IMR-90 (cell line): ENCODE measurements at regions not wholly inside any gene's neighbourhood (a gene's known extent, or its start where the extent isn't known, plus 50 kb on each side); places are given as distances from the start of the nearest gene placed in this dataset.

ENCODE experiments used
- ATAC-seq: fragments of 200-7000 bp; cut with Tn5 transposase; 2 replicates; pipeline ENCODE4 v1.9.1; 2020; ENCODE audit warnings: low read depth, mild to moderate bottlenecking, moderate library complexity
- BruUV-seq: library from RNA; stranded (reverse); fragments of 400-500 nt; replicated peaks from 2 replicates; lab custom pipeline; 2021; lab: Mats Ljungman, UMichigan
- CTCF ChIA-PET: fragments of 300-600 bp; formaldehyde crosslinking; extraction: SDS; loops from one replicate; lab custom pipeline; 2021; ENCODE audit warnings: antibody characterized with exemption; lab: Yijun Ruan, JAX
- POLR2A ChIA-PET: fragments of 300-600 bp; sonication (Branson Sonifier 250); formaldehyde crosslinking; loops from one replicate; lab custom pipeline; 2022; ENCODE audit warnings: antibody characterized with exemption; ENCODE audit not compliant: unreplicated experiment; lab: Charles Lee
- DNase-seq: peaks from one replicate; pipeline ENCODE4 v3.0.0; 2013
- H2AFZ ChIP-seq: replicated peaks from 2 replicates; pipeline ENCODE3; 2013; ENCODE audit warnings: low read length, mild to moderate bottlenecking; ENCODE audit not compliant: poor library complexity
- H2AK5ac ChIP-seq: 2 replicates; pipeline ENCODE4 v1.6.1; 2013; ENCODE audit warnings: low read depth, low read length, inconsistent platforms
- H2AK9ac ChIP-seq: replicated peaks from 2 replicates; pipeline ENCODE3; 2013; ENCODE audit warnings: mild to moderate bottlenecking, low read depth, low read length, moderate library complexity; ENCODE audit not compliant: poor library complexity
- H2BK120ac ChIP-seq: 2 replicates; pipeline ENCODE4 v1.6.1; 2013; ENCODE audit warnings: low read depth, low read length, inconsistent platforms
- H2BK15ac ChIP-seq: 3 replicates; pipeline ENCODE4 v1.6.1; 2013; ENCODE audit warnings: low read depth, low read length, inconsistent platforms
- H2BK20ac ChIP-seq: 2 replicates; pipeline ENCODE4 v1.6.1; 2013; ENCODE audit warnings: low read depth, mild to moderate bottlenecking, inconsistent platforms, low read length, moderate library complexity
- H2BK5ac ChIP-seq: 2 replicates; pipeline ENCODE4 v1.6.1; 2013; ENCODE audit warnings: mild to moderate bottlenecking, low read depth, low read length, inconsistent platforms; ENCODE audit not compliant: poor library complexity, severe bottlenecking
- H3K14ac ChIP-seq: replicated peaks from 2 replicates; pipeline ENCODE4 v1.6.1; 2013; ENCODE audit warnings: low read depth, low read length, inconsistent platforms
- H3K18ac ChIP-seq: 2 replicates; pipeline ENCODE4 v1.6.1; 2013; ENCODE audit warnings: low read depth, low read length, control low read depth
- H3K23ac ChIP-seq: 2 replicates; pipeline ENCODE4 v1.6.1; 2013; ENCODE audit warnings: low read depth, low read length, inconsistent platforms
- H3K27ac ChIP-seq: 2 replicates; pipeline ENCODE4 v1.5.1; 2013; ENCODE audit warnings: mild to moderate bottlenecking, control low read depth, low read length; ENCODE audit not compliant: insufficient read depth
- H3K27me3 ChIP-seq: 2 replicates; pipeline ENCODE4 v1.6.1; 2013; ENCODE audit warnings: low read length; ENCODE audit not compliant: control insufficient read depth, insufficient read depth
- H3K36me3 ChIP-seq: 2 replicates; pipeline ENCODE4 v1.6.1; 2013; ENCODE audit warnings: low read length, mixed read lengths; ENCODE audit not compliant: control insufficient read depth, insufficient read depth
- H3K4ac ChIP-seq: 2 replicates; pipeline ENCODE4 v1.6.1; 2013; ENCODE audit warnings: low read depth, low read length, inconsistent platforms
- H3K4me1 ChIP-seq: 2 replicates; pipeline ENCODE4 v1.6.1; 2013; ENCODE audit warnings: low read length, mixed read lengths; ENCODE audit not compliant: control insufficient read depth, insufficient read depth
- H3K4me2 ChIP-seq: 2 replicates; pipeline ENCODE4 v1.6.1; 2013; ENCODE audit warnings: low read depth, mild to moderate bottlenecking, control low read depth, low read length, moderate library complexity
- H3K4me3 ChIP-seq: 2 replicates; pipeline ENCODE4 v1.5.1; 2013; ENCODE audit warnings: low read depth, mild to moderate bottlenecking, control low read depth, low read length, moderate library complexity; ENCODE audit not compliant: insufficient read depth
- H3K56ac ChIP-seq: 2 replicates; pipeline ENCODE4 v1.6.1; 2013; ENCODE audit warnings: low read length, inconsistent platforms; ENCODE audit not compliant: insufficient read depth; ENCODE audit errors: extremely low read depth
- H3K79me1 ChIP-seq, 2 experiments: 2 replicates each; pipeline ENCODE4 v1.6.1; 2013; ENCODE audit warnings: low read length in 2 of 2, inconsistent platforms in 1 of 2, low read depth in 1 of 2
- H3K9ac ChIP-seq: 2 replicates; pipeline ENCODE4 v1.6.1; 2013; ENCODE audit warnings: low read depth, low read length, control low read depth
- H3K9me1 ChIP-seq: 2 replicates; pipeline ENCODE4 v1.6.1; 2013; ENCODE audit warnings: low read length, inconsistent platforms; ENCODE audit not compliant: insufficient read depth
- H3K9me3 ChIP-seq: 2 replicates; pipeline ENCODE4 v1.6.1; 2013; ENCODE audit warnings: low read length; ENCODE audit not compliant: control insufficient read depth, insufficient read depth
- H4K20me1 ChIP-seq: 2 replicates; pipeline ENCODE4 v1.6.1; 2013; ENCODE audit warnings: low read length, inconsistent platforms; ENCODE audit not compliant: insufficient read depth
- H4K5ac ChIP-seq: 2 replicates; pipeline ENCODE4 v1.6.1; 2013; ENCODE audit warnings: mild to moderate bottlenecking, low read depth, low read length, control low read depth
- H4K8ac ChIP-seq, 2 experiments: 2 replicates each; pipeline ENCODE4 v1.6.1; 2013; ENCODE audit warnings: low read depth in 2 of 2, low read length in 2 of 2, control low read depth in 1 of 2, inconsistent platforms in 1 of 2
- H4K91ac ChIP-seq: 2 replicates; pipeline ENCODE4 v1.6.1; 2013; ENCODE audit warnings: low read depth, low read length, inconsistent platforms; ENCODE audit not compliant: insufficient read depth
- BHLHE40 ChIP-seq: fragments of 150-350 bp; IDR thresholded peaks from 2 replicates; pipeline ENCODE4 v1.6.1; 2016; ENCODE audit warnings: mild to moderate bottlenecking, low read depth, low read length
- MAZ ChIP-seq: IDR thresholded peaks from 2 replicates; pipeline ENCODE4 v1.6.1; 2012; ENCODE audit warnings: low read depth, mild to moderate bottlenecking, low read length, improper control_type of control experiment, moderate library complexity, borderline replicate concordance
- POLR2A ChIP-seq: IDR thresholded peaks from 2 replicates; pipeline ENCODE4 v1.6.1; 2012; ENCODE audit warnings: mild to moderate bottlenecking, low read depth, low read length
- WGBS, 2 experiments: methylation state at CpG; one replicate each; pipeline versions ENCODE4 v1.1.5 to v1.1.7; 2013; ENCODE audit warnings: missing lambda C conversion rate in 2 of 2; ENCODE audit not compliant: insufficient read length in 1 of 2; ENCODE audit errors: extremely low coverage in 2 of 2; 5-methylcytosine and 5-hydroxymethylcytosine counted together
- dilution Hi-C: fragments of 300-500 bp; cut with HindIII; formaldehyde crosslinking; loops from one replicate; pipeline ENCODE4 v1.14.3; 2018; ENCODE audit warnings: low sequenced_read_pairs; ENCODE audit not compliant: unreplicated experiment
- in situ Hi-C: fragments of 300-500 bp; cut with MboI; formaldehyde crosslinking; loops from 3 replicates; pipeline ENCODE4 v1.14.3; 2019; ENCODE audit warnings: low sequenced_read_pairs, inconsistent platforms, mixed read lengths
- intact Hi-C: fragments of 100-400 bp; cut with micrococcal nuclease; formaldehyde crosslinking; loops from 2 replicates; pipeline ENCODE4 v1.10.0; 2022

DNA sequence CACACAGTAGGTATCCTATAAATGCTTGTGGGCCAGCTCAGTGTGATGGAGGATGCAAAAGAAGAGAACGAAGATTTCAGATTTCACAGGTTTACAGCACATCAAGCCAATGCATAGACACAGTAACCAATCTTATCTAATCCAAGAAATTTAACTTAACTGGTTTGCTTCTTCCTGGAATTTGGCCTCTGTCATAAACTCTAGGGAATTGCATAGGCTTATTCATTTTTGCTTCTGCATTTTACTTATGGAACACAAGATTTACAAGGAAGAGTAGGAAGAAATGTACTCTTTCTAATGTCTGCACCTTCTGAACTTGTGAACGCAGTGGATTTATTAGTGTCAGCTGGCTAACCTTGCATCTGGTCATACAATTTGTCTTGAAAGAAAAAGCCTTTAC lies 389.4 kb upstream of the NPVF start:
- no peaks in the 10 kb centered on the region for H3K79me1 ChIP-seq
- ChIA-PET POLR2A (no interaction called here), CTCF (no interaction called here)
- no peak overlapping the region for H2AK5ac ChIP-seq
- no peak overlapping the region for H3K4me3 ChIP-seq
- no peak overlapping the region for H4K91ac ChIP-seq
- no peaks in the 10 kb centered on the region for H3K27me3 ChIP-seq
- H3K18ac ChIP-seq = no peak overlapping the region
- no peak overlapping the region for H2AK9ac ChIP-seq
- H3K4ac ChIP-seq = no peak overlapping the region
- no peaks in the 10 kb centered on the region for H3K9me3 ChIP-seq
- no peak overlapping the region for H2BK5ac ChIP-seq
- H3K4me1 ChIP-seq = no peaks in the 10 kb centered on the region
- no peak overlapping the region for H4K8ac ChIP-seq
- no peaks in the 10 kb centered on the region for H4K20me1 ChIP-seq
- H3K4me2 ChIP-seq = no peak overlapping the region
- H3K56ac ChIP-seq = no peak overlapping the region
- dilution Hi-C loops = no loop called here
- no peaks in the 10 kb centered on the region for H3K36me3 ChIP-seq
- no peak overlapping the region for H3K14ac ChIP-seq
- intact Hi-C loops = no loop called here
- H3K27ac ChIP-seq = no peak overlapping the region
- H2BK15ac ChIP-seq = no peak overlapping the region
- BruUV-seq = no TSS peak
- no peak overlapping the region for H2BK20ac ChIP-seq
- no peak overlapping the region for H2BK120ac ChIP-seq
- WGBS, 2 experiments = no CpG with 5 or more reads among the region's 2 CpGs
- H4K5ac ChIP-seq = no peak overlapping the region
- H3K9ac ChIP-seq = no peak overlapping the region
- DNase-seq (no peak), ATAC-seq (no peak)
- in situ Hi-C loops = no loop called here
- H3K9me1 ChIP-seq = no peaks in the 10 kb centered on the region
- no peak for TF ChIP-seq POLR2A
- TF ChIP-seq MAZ = no peak
- TF ChIP-seq BHLHE40 = no peak
- no peak overlapping the region for H3K23ac ChIP-seq
- H2AFZ ChIP-seq = no peak overlapping the region
